Upper lobe of left lung (tissue), 6 donors: ENCODE measurements at regions not wholly inside any gene's neighbourhood (a gene's known extent, or its start where the extent isn't known, plus 50 kb on each side); places are given as distances from the start of the nearest gene placed in this dataset.
A peak's percentile ranks its signal among the peaks of the same experiment; 100 is the strongest.

Source experiments
- ATAC-seq, 2 donors: fragments of 200-7000 bp; cut with Tn5 transposase; one replicate each; pipeline ENCODE4 v1.9.1; 2022; ENCODE audit warnings: mild to moderate bottlenecking in 2 of 2, moderate library complexity in 2 of 2; ENCODE audit not compliant: low FRiP score in 2 of 2
- DNase-seq, 2 donors: peaks; one replicate each; pipeline ENCODE4 v3.0.0-alpha.2; 2019 to 2020
- H3K27ac ChIP-seq, 4 donors: fragments of 200-600 bp; sonication (generic); one replicate each; pipeline ENCODE4 v1.5.1; 2016 to 2019
- H3K27me3 ChIP-seq, 4 donors: fragments of 200-600 bp; sonication (generic); one replicate each; pipeline ENCODE4 v1.5.1; 2017 to 2019
- H3K36me3 ChIP-seq, 4 donors: fragments of 200-600 bp; sonication (generic); one replicate each; pipeline ENCODE4 v1.5.1; 2016 to 2019
- H3K4me1 ChIP-seq, 4 donors: fragments of 200-600 bp; sonication (generic); one replicate each; pipeline ENCODE4 v1.5.1; 2018 to 2019
- H3K4me3 ChIP-seq, 4 donors: fragments of 200-600 bp; sonication (generic); one replicate each; pipeline ENCODE4 v1.5.1; 2017 to 2019; ENCODE audit warnings: mild to moderate bottlenecking in 2 of 4, moderate library complexity in 1 of 4
- H3K9me3 ChIP-seq, 4 donors: fragments of 200-600 bp; sonication (generic); one replicate each; pipeline ENCODE4 v1.5.1; 2018 to 2019
- EP300 ChIP-seq, 4 donors: sonication (generic); formaldehyde crosslinking; IDR thresholded peaks; one replicate each; pipeline ENCODE4 v1.5.1; 2017; ENCODE audit warnings: antibody characterized with exemption in 4 of 4, control low read depth in 2 of 4
- POLR2A ChIP-seq, 4 donors: fragments of 450-650 bp; IDR thresholded peaks; one replicate each; pipeline ENCODE4 v1.5.1; 2016 to 2017; ENCODE audit warnings: antibody characterized with exemption in 4 of 4, mild to moderate bottlenecking in 2 of 4
- POLR2AphosphoS5 ChIP-seq, 2 donors: sonication (generic); formaldehyde crosslinking; IDR thresholded peaks; one replicate each; pipeline ENCODE4 v1.5.1; 2017; ENCODE audit warnings: antibody characterized with exemption in 2 of 2
- WGBS, 2 donors: methylation state at CpG; one replicate each; pipeline ENCODE4 v1.1.5; 2017 to 2018; 5-methylcytosine and 5-hydroxymethylcytosine counted together
- TF ChIP-seq, protein P1 (sequence below), 6 experiments: fragments of 450-650 bp in 4 of 6; fragments of 200-600 bp in 2 of 6; sonication (generic) in 2 of 6; IDR thresholded peaks; one replicate each; pipeline ENCODE4 v1.5.1; 2016 to 2019; ENCODE audit warnings: antibody characterized with exemption in 6 of 6
- donor health status: DM: no; HTN: no; CAD: no; lungs with moderate emphysema.
- donor health status: DM: no; HTN: yes; CAD: no; lungs with severe emphysema.

DNA sequence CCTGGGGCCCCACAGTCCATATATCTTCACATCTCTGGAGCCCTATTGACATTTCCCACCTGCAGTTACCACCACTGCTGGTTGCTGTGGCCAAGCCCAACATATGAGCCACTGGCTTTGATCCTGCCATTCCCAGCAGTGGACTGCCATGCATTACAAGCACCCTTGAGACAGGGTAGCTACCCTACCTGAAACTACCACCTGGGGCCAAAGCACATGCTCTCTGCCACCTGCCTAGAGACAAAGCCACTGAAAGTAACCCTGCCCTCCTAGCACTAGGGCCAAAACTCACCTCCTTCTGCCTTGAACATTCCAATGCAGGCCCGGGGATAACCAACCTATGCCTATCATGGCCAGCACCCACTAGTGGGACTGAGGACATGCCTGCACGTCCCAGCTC, 255.5 kb upstream of the KHDRBS2 start:
- ATAC-seq (peak in 1 of 2 donors; percentile 55), DNase-seq (no peak)
- Histone ChIP-seq H3K4me3 (no peak overlapping the region), H3K27me3 (no peaks in the 10 kb centered on the region), H3K4me1 (no peaks in the 10 kb centered on the region), H3K9me3 (no peaks in the 10 kb centered on the region), H3K36me3 (no peaks in the 10 kb centered on the region), H3K27ac (no peak overlapping the region)
- no peak for TF ChIP-seq EP300 (IDR thresholded peaks at IDR 0.05)
- TF ChIP-seq POLR2AphosphoS5 (IDR thresholded peaks at IDR 0.05) = no peak
- TF ChIP-seq POLR2A (IDR thresholded peaks at IDR 0.05) = no peak
- TF ChIP-seq, protein P1, sequence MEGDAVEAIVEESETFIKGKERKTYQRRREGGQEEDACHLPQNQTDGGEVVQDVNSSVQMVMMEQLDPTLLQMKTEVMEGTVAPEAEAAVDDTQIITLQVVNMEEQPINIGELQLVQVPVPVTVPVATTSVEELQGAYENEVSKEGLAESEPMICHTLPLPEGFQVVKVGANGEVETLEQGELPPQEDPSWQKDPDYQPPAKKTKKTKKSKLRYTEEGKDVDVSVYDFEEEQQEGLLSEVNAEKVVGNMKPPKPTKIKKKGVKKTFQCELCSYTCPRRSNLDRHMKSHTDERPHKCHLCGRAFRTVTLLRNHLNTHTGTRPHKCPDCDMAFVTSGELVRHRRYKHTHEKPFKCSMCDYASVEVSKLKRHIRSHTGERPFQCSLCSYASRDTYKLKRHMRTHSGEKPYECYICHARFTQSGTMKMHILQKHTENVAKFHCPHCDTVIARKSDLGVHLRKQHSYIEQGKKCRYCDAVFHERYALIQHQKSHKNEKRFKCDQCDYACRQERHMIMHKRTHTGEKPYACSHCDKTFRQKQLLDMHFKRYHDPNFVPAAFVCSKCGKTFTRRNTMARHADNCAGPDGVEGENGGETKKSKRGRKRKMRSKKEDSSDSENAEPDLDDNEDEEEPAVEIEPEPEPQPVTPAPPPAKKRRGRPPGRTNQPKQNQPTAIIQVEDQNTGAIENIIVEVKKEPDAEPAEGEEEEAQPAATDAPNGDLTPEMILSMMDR (IDR thresholded peaks at IDR 0.05) = no peak
- WGBS, 2 donors = 86% methylated on average over 2 of the region's 2 CpGs; no CpG with 5 or more reads in 1 of the 2 donors

DNA sequence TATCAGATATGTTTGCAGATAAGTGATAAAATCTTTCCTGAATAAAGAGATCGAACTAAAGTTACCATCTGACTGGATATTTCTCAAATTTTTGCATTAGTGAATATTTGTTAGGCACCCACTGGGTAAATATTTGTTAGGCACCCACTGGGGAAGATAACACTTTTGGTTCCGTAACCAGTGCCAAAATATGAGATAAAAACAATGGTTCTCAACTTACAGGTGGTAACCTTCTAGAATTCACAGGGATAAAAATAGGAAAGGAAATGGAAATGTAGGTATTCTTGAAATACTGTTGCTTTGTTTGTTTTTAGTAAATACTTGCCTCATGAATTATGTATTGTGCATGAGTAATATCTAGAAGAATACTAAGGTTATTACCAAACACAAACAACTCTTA, 245.0 kb upstream of the KHDRBS2 start:
- H3K27ac ChIP-seq = no peak overlapping the region
- no peak for TF ChIP-seq POLR2A (IDR thresholded peaks at IDR 0.05)
- TF ChIP-seq EP300 (IDR thresholded peaks at IDR 0.05) = no peak
- TF ChIP-seq, protein P1 (IDR thresholded peaks at IDR 0.05) = no peak
- TF ChIP-seq POLR2AphosphoS5 (IDR thresholded peaks at IDR 0.05) = no peak
- H3K4me1 ChIP-seq = no peaks in the 10 kb centered on the region
- ATAC-seq = no peak
- DNase-seq = no peak
- H3K36me3 ChIP-seq = no peaks in the 10 kb centered on the region
- H3K4me3 ChIP-seq = no peak overlapping the region
- H3K27me3 ChIP-seq = no peaks in the 10 kb centered on the region
- WGBS, 2 donors = 77 to 89% methylated on average over 2 of the region's 2 CpGs
- H3K9me3 ChIP-seq = no peaks in the 10 kb centered on the region

DNA sequence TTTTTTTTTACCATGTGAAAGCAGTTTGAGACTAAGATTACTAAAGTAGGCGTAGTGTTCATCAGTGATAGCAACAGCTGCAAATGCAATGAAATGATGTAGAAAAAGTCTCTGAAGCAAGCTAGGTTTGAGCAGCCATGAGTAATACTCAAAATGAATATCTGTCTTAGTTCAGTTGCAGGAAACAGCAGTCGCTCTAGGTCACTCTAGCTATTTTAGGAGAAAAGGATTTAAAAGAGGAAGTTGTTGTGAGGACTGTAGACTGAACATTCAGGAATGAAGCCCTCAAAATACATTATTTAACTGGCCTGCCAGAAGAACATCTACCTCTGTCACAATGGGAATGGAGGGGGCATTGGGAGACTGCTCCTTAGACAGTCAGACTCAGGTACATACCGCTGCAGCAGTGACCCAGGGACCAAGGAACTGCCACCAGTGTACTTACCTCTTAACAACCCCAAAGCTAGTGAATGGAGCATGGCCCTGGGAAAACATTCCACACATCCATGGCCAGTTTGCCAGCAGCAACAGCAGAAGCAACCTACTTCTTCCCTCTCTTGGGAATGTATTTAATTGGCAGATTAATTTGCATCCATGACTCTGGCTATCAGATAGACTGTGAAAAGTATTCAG, 243.0 kb upstream of the KHDRBS2 start:
- H3K27ac ChIP-seq = no peak overlapping the region
- H3K9me3 ChIP-seq = no peaks in the 10 kb centered on the region
- ATAC-seq (no peak), DNase-seq (no peak)
- no peaks in the 10 kb centered on the region for H3K4me1 ChIP-seq
- WGBS, 2 donors = 74 to 81% methylated on average over 3 of the region's 3 CpGs
- H3K27me3 ChIP-seq = no peaks in the 10 kb centered on the region
- no peak for TF ChIP-seq EP300 (IDR thresholded peaks at IDR 0.05)
- TF ChIP-seq POLR2A (IDR thresholded peaks at IDR 0.05) = no peak
- TF ChIP-seq, protein P1 (IDR thresholded peaks at IDR 0.05) = no peak
- no peak for TF ChIP-seq POLR2AphosphoS5 (IDR thresholded peaks at IDR 0.05)
- H3K36me3 ChIP-seq = no peaks in the 10 kb centered on the region
- no peak overlapping the region for H3K4me3 ChIP-seq

DNA sequence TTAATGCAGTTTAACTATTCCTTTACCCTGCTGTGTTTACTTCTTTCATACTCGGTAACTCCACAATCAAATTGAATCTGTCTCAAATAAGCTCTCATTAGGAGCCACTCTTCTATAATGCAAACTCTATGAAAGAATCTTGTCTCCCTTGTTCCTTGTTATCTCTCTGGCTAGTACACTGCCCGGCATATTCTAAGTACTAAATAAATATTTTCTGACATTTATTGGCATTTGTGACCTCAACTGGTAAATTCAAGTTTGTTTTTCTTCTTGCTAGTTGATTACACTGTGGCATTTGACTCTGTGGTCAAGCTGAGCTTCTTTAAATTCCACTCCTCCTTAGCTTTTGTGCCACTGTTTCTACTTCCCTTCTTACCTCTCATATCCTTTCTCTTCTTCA, 237.6 kb upstream of the KHDRBS2 start:
- Histone ChIP-seq H3K27ac (no peak overlapping the region), H3K27me3 (no peaks in the 10 kb centered on the region), H3K4me3 (no peak overlapping the region), H3K36me3 (no peaks in the 10 kb centered on the region), H3K9me3 (no peaks in the 10 kb centered on the region), H3K4me1 (no peaks in the 10 kb centered on the region)
- WGBS, 2 donors = 38 to 45% methylated on average over 2 of the region's 2 CpGs
- TF ChIP-seq, protein P1 (IDR thresholded peaks at IDR 0.05) = no peak
- TF ChIP-seq POLR2A (IDR thresholded peaks at IDR 0.05) (no peak), POLR2AphosphoS5 (IDR thresholded peaks at IDR 0.05) (no peak), EP300 (IDR thresholded peaks at IDR 0.05) (no peak)
- ATAC-seq = no peak
- DNase-seq = no peak

DNA sequence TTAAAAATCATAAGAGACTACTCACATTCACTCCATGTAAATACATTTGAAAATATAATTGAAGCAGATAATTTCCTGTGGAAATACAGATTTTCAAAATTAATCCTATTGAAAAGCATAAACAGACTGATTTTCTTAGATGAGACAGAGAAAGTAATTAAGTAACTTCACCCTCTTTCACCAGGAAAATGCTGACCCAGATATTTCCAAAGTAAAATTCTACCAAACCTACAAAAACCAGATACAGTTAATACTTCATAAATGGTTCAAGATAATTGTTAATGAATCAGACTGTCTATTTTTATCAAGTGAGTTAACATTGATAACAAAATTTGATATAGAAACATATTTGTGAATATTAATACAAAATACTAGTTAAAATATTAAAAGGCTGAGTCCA, 233.5 kb upstream of the KHDRBS2 start:
- no peak overlapping the region for H3K27ac ChIP-seq
- no peaks in the 10 kb centered on the region for H3K36me3 ChIP-seq
- no peaks in the 10 kb centered on the region for H3K27me3 ChIP-seq
- H3K4me3 ChIP-seq = no peak overlapping the region
- no peak for TF ChIP-seq EP300 (IDR thresholded peaks at IDR 0.05)
- TF ChIP-seq POLR2AphosphoS5 (IDR thresholded peaks at IDR 0.05) = no peak
- TF ChIP-seq, protein P1 (IDR thresholded peaks at IDR 0.05) = no peak
- no peak for TF ChIP-seq POLR2A (IDR thresholded peaks at IDR 0.05)
- H3K9me3 ChIP-seq = no peaks in the 10 kb centered on the region
- no peak for ATAC-seq
- DNase-seq = no peak
- no peaks in the 10 kb centered on the region for H3K4me1 ChIP-seq
